ENCODE measurements at regions not wholly inside any gene's neighbourhood (a gene's known extent, or its start where the extent isn't known, plus 50 kb on each side); places are given as distances from the start of the nearest gene placed in this dataset.

DNA sequence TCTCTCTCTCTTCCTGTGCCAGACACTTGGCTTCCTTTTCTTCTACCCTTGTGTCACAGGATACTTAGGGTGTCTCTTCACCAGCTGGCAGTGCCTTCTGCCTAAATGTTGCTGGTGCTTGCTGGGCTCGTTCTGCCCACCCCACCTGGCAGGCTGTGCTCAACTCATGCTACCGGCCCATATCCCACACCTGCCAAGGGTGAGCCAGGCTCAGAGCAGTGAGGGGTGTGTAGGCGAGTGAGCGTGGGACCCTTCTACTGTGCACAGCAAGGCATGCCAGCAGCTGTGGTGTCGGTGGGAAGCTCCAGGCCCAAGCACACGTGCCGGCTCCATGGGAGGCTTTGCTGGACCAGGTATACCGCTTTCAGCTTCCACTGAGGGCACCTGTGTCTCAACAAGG is 1626.7 kb upstream of the ACO1 start:
- DNase-seq (ENCODE audit: low spot score), result no peak
- BruUV-seq (replicated peaks), result no TSS peak
- H3K4me3 ChIP-seq (replicated peaks in 1 of 3; ENCODE audit: insufficient read depth in 1 of 3, low read depth in 2 of 3, low read length in 3 of 3), result no peak overlapping the region
- ChIA-PET POLR2A (no interaction called here), CTCF (ENCODE audit: low intra/inter-chr PET ratio, low total read pairs) (no interaction called here)
- no peaks in the 10 kb centered on the region for H3K27me3 ChIP-seq (ENCODE audit: control insufficient read depth in 1 of 2, insufficient read depth in 2 of 2, low read length in 2 of 2)
- H3K4me1 ChIP-seq (ENCODE audit: insufficient read depth, low read length), result no peaks in the 10 kb centered on the region
- 0% methylated on average over 2 of the region's 8 CpGs for WGBS (ENCODE audit: low lambda C conversion rate)
- in situ Hi-C loops (cut with HindIII; ENCODE audit: extremely low pct_ligation_motif_present, low pct_unique_long_range_greater_than_20kb), result no loop called here
- intact Hi-C loops (cut with micrococcal nuclease; ENCODE audit: unreplicated experiment), result no loop called here
- H3K79me2 ChIP-seq (ENCODE audit: insufficient read depth, low read length), result no peaks in the 10 kb centered on the region
- no peaks in the 10 kb centered on the region for H3K36me3 ChIP-seq (replicated peaks in 1 of 2; ENCODE audit: control insufficient read depth in 1 of 2, insufficient read depth in 2 of 2, low read length in 2 of 2)
- H3K9ac ChIP-seq (ENCODE audit: insufficient read depth, low read depth, low read length), result no peak overlapping the region
- H4K20me1 ChIP-seq (ENCODE audit: insufficient read depth, low read length), result no peaks in the 10 kb centered on the region
- H3K27ac ChIP-seq (ENCODE audit: extremely low read length, insufficient read depth, low read length), result no peak overlapping the region
- no peak for FAIRE-seq
- H2AFZ ChIP-seq (ENCODE audit: low read length), result no peak overlapping the region
- no peak for ATAC-seq
- no peak overlapping the region for H3K4me2 ChIP-seq (ENCODE audit: low read depth, low read length)
- no peaks in the 10 kb centered on the region for H3K9me3 ChIP-seq (ENCODE audit: low read length)
- no peak for TF ChIP-seq USF2 (IDR thresholded peaks at IDR 0.05; ENCODE audit: low read depth, low read length)
- TF ChIP-seq USF2 (CRISPR knock-in tag; IDR thresholded peaks at IDR 0.05; ENCODE audit: borderline replicate concordance), result no peak
- no peak for TF ChIP-seq STAT6 (CRISPR knock-in tag; IDR thresholded peaks at IDR 0.05; ENCODE audit: borderline replicate concordance)
- TF ChIP-seq, protein P1, sequence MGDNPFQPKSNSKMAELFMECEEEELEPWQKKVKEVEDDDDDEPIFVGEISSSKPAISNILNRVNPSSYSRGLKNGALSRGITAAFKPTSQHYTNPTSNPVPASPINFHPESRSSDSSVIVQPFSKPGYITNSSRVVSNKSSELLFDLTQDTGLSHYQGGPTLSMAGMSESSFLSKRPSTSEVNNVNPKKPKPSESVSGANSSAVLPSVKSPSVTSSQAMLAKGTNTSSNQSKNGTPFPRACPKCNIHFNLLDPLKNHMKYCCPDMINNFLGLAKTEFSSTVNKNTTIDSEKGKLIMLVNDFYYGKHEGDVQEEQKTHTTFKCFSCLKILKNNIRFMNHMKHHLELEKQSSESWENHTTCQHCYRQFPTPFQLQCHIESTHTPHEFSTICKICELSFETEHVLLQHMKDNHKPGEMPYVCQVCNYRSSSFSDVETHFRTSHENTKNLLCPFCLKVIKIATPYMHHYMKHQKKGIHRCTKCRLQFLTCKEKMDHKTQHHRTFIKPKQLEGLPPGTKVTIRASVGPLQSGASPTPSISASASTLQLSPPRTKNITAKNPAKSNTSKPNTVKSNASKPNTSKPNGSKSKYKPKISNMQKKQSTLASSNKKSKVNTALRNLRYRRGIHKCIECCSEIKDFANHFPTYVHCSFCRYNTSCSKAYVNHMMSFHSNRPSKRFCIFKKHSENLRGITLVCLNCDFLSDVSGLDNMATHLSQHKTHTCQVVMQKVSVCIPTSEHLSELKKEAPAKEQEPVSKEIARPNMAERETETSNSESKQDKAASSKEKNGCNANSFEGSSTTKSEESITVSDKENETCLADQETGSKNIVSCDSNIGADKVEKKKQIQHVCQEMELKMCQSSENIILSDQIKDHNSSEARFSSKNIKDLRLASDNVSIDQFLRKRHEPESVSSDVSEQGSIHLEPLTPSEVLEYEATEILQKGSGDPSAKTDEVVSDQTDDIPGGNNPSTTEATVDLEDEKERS (CRISPR knock-in tag; IDR thresholded peaks at IDR 0.05), result no peak
- no peak for TF ChIP-seq MTF2 (CRISPR knock-in tag; IDR thresholded peaks at IDR 0.05; ENCODE audit: borderline replicate concordance)
- no peak for TF ChIP-seq NKX3-1 (CRISPR knock-in tag; IDR thresholded peaks at IDR 0.05)
- TF ChIP-seq TBP (CRISPR knock-in tag; IDR thresholded peaks at IDR 0.05), result no peak
- TF ChIP-seq ZNF501 (CRISPR knock-in tag; IDR thresholded peaks at IDR 0.05), result no peak
- no peak for TF ChIP-seq MAZ (IDR thresholded peaks at IDR 0.05; ENCODE audit: borderline replicate concordance, low read depth, low read length)
- TF ChIP-seq MAZ (CRISPR knock-in tag; IDR thresholded peaks at IDR 0.05; ENCODE audit: low read depth), result no peak
- no peak for TF ChIP-seq PHF8 (CRISPR knock-in tag; IDR thresholded peaks at IDR 0.05)
- TF ChIP-seq IRF2 (CRISPR knock-in tag; IDR thresholded peaks at IDR 0.05), result no peak
- TF ChIP-seq CSRNP2 (CRISPR knock-in tag; conservative IDR thresholded peaks at IDR 0.05; ENCODE audit: low read depth), result no peak
- TF ChIP-seq E2F5 (CRISPR knock-in tag; conservative IDR thresholded peaks at IDR 0.05), result no peak
